ENCODE measurements at regions not wholly inside any gene's neighbourhood (a gene's known extent, or its start where the extent isn't known, plus 50 kb on each side); places are given as distances from the start of the nearest gene placed in this dataset.
"Not testable (repeated sequence)": the region's sequence is repeated elsewhere in the genome, so short reads cannot be mapped to it uniquely, and the experiment has no call there.

GRCh38 chr17:54465443-54465842, 435.2 kb upstream of the TOM1L1 start:
- H3K27me3 ChIP-seq (ENCODE audit: control insufficient read depth, insufficient read depth, low read length); H3K4me3 ChIP-seq (ENCODE audit: low read length); H3K36me3 ChIP-seq (ENCODE audit: control insufficient read depth, insufficient read depth, low read length); DNase-seq; H3K9me3 ChIP-seq (ENCODE audit: control insufficient read depth, low read depth, low read length); H3K4me1 ChIP-seq (ENCODE audit: control insufficient read depth, insufficient read depth, low read length); H3K27ac ChIP-seq (ENCODE audit: low read length): not testable (repeated sequence)
- no CpG with 5 or more reads among the region's 3 CpGs for WGBS (ENCODE audit: insufficient coverage, low lambda C conversion rate)

GRCh38 chr17:54466875-54467274, 433.8 kb upstream of the TOM1L1 start:
- Histone ChIP-seq H3K27me3 (ENCODE audit: control insufficient read depth, insufficient read depth, low read length) (no peaks in the 10 kb centered on the region), H3K4me3 (ENCODE audit: low read length) (no peak overlapping the region), H3K36me3 (ENCODE audit: control insufficient read depth, insufficient read depth, low read length) (no peaks in the 10 kb centered on the region), H3K9me3 (ENCODE audit: control insufficient read depth, low read depth, low read length) (no peaks in the 10 kb centered on the region), H3K27ac (ENCODE audit: low read length) (no peak overlapping the region), H3K4me1 (ENCODE audit: control insufficient read depth, insufficient read depth, low read length) (no peaks in the 10 kb centered on the region)
- no peak for DNase-seq
- WGBS (ENCODE audit: insufficient coverage, low lambda C conversion rate): 83% methylated on average over 1 of the region's 1 CpG

GRCh38 chr17:54482843-54483242, 417.8 kb upstream of the TOM1L1 start:
- no peaks in the 10 kb centered on the region for H3K9me3 ChIP-seq (ENCODE audit: control insufficient read depth, low read depth, low read length)
- H3K4me1 ChIP-seq (ENCODE audit: control insufficient read depth, insufficient read depth, low read length): no peaks in the 10 kb centered on the region
- no peaks in the 10 kb centered on the region for H3K36me3 ChIP-seq (ENCODE audit: control insufficient read depth, insufficient read depth, low read length)
- no peak for DNase-seq
- no peak overlapping the region for H3K27ac ChIP-seq (ENCODE audit: low read length)
- no peak overlapping the region for H3K4me3 ChIP-seq (ENCODE audit: low read length)
- no peaks in the 10 kb centered on the region for H3K27me3 ChIP-seq (ENCODE audit: control insufficient read depth, insufficient read depth, low read length)
- WGBS (ENCODE audit: insufficient coverage, low lambda C conversion rate): 93% methylated on average over 2 of the region's 6 CpGs

GRCh38 chr17:54493691-54494090, 407.0 kb upstream of the TOM1L1 start:
- Histone ChIP-seq H3K4me3 (ENCODE audit: low read length) (no peak overlapping the region), H3K27me3 (ENCODE audit: control insufficient read depth, insufficient read depth, low read length) (no peaks in the 10 kb centered on the region), H3K9me3 (ENCODE audit: control insufficient read depth, low read depth, low read length) (no peaks in the 10 kb centered on the region), H3K27ac (ENCODE audit: low read length) (no peak overlapping the region), H3K4me1 (ENCODE audit: control insufficient read depth, insufficient read depth, low read length) (no peaks in the 10 kb centered on the region), H3K36me3 (ENCODE audit: control insufficient read depth, insufficient read depth, low read length) (no peaks in the 10 kb centered on the region)
- no peak for DNase-seq

GRCh38 chr17:54494721-54495715, 405.6 kb upstream of the TOM1L1 start:
- Histone ChIP-seq H3K27ac (ENCODE audit: low read length) (no peak overlapping the region), H3K27me3 (ENCODE audit: control insufficient read depth, insufficient read depth, low read length) (no peaks in the 10 kb centered on the region), H3K4me3 (ENCODE audit: low read length) (no peak overlapping the region), H3K36me3 (ENCODE audit: control insufficient read depth, insufficient read depth, low read length) (no peaks in the 10 kb centered on the region), H3K9me3 (ENCODE audit: control insufficient read depth, low read depth, low read length) (no peaks in the 10 kb centered on the region), H3K4me1 (ENCODE audit: control insufficient read depth, insufficient read depth, low read length) (no peaks in the 10 kb centered on the region)
- WGBS (ENCODE audit: insufficient coverage, low lambda C conversion rate): 60% methylated on average over 1 of the region's 9 CpGs
- DNase-seq: no peak

GRCh38 chr17:54505404-54505803, 395.2 kb upstream of the TOM1L1 start:
- no peak overlapping the region for H3K27ac ChIP-seq (ENCODE audit: low read length)
- no peaks in the 10 kb centered on the region for H3K36me3 ChIP-seq (ENCODE audit: control insufficient read depth, insufficient read depth, low read length)
- no peaks in the 10 kb centered on the region for H3K27me3 ChIP-seq (ENCODE audit: control insufficient read depth, insufficient read depth, low read length)
- no peak overlapping the region for H3K4me3 ChIP-seq (ENCODE audit: low read length)
- DNase-seq: no peak
- no peaks in the 10 kb centered on the region for H3K4me1 ChIP-seq (ENCODE audit: control insufficient read depth, insufficient read depth, low read length)
- no peaks in the 10 kb centered on the region for H3K9me3 ChIP-seq (ENCODE audit: control insufficient read depth, low read depth, low read length)

GRCh38 chr17:54518706-54519105, 381.9 kb upstream of the TOM1L1 start:
- no peak for DNase-seq
- no CpG with 5 or more reads among the region's 2 CpGs for whole genome bisulfite sequencing (ENCODE audit: insufficient coverage, low lambda C conversion rate)

GRCh38 chr17:54521137-54521536, 379.5 kb upstream of the TOM1L1 start:
- Histone ChIP-seq H3K4me3 (ENCODE audit: low read length) (no peak overlapping the region), H3K4me1 (ENCODE audit: control insufficient read depth, insufficient read depth, low read length) (no peaks in the 10 kb centered on the region), H3K36me3 (ENCODE audit: control insufficient read depth, insufficient read depth, low read length) (no peaks in the 10 kb centered on the region), H3K9me3 (ENCODE audit: control insufficient read depth, low read depth, low read length) (no peaks in the 10 kb centered on the region), H3K27me3 (ENCODE audit: control insufficient read depth, insufficient read depth, low read length) (no peaks in the 10 kb centered on the region), H3K27ac (ENCODE audit: low read length) (no peak overlapping the region)
- DNase-seq: no peak
- WGBS (ENCODE audit: insufficient coverage, low lambda C conversion rate): no CpG with 5 or more reads among the region's 4 CpGs

More at GRCh38 chr17:54518706-54519105, 381.9 kb upstream of the TOM1L1 start:
- Histone ChIP-seq H3K9me3 (ENCODE audit: control insufficient read depth, low read depth, low read length) (no peaks in the 10 kb centered on the region), H3K27me3 (ENCODE audit: control insufficient read depth, insufficient read depth, low read length) (no peaks in the 10 kb centered on the region), H3K36me3 (ENCODE audit: control insufficient read depth, insufficient read depth, low read length) (no peaks in the 10 kb centered on the region), H3K4me3 (ENCODE audit: low read length) (no peak overlapping the region), H3K27ac (ENCODE audit: low read length) (no peak overlapping the region), H3K4me1 (ENCODE audit: control insufficient read depth, insufficient read depth, low read length) (no peaks in the 10 kb centered on the region)

GRCh38 chr17:54524501-54524900, 376.2 kb upstream of the TOM1L1 start:
- no peak overlapping the region for H3K27ac ChIP-seq (ENCODE audit: low read length)
- H3K9me3 ChIP-seq (ENCODE audit: control insufficient read depth, low read depth, low read length): no peaks in the 10 kb centered on the region
- H3K27me3 ChIP-seq (ENCODE audit: control insufficient read depth, insufficient read depth, low read length): no peaks in the 10 kb centered on the region
- no peak overlapping the region for H3K4me3 ChIP-seq (ENCODE audit: low read length)
- DNase-seq: no peak
- H3K4me1 ChIP-seq (ENCODE audit: control insufficient read depth, insufficient read depth, low read length): no peaks in the 10 kb centered on the region
- 100% methylated on average over 2 of the region's 2 CpGs for WGBS (ENCODE audit: insufficient coverage, low lambda C conversion rate)
- no peaks in the 10 kb centered on the region for H3K36me3 ChIP-seq (ENCODE audit: control insufficient read depth, insufficient read depth, low read length)

- H3K9me3 ChIP-seq (ENCODE audit: control insufficient read depth, low read depth, low read length): no peaks in the 10 kb centered on the region
- DNase-seq: no peak
- no peaks in the 10 kb centered on the region for H3K36me3 ChIP-seq (ENCODE audit: control insufficient read depth, insufficient read depth, low read length)
- H3K4me1 ChIP-seq (ENCODE audit: control insufficient read depth, insufficient read depth, low read length): no peaks in the 10 kb centered on the region
- H3K27me3 ChIP-seq (ENCODE audit: control insufficient read depth, insufficient read depth, low read length): no peaks in the 10 kb centered on the region
- 100% methylated on average over 1 of the region's 2 CpGs for WGBS (ENCODE audit: insufficient coverage, low lambda C conversion rate)
- no peak overlapping the region for H3K27ac ChIP-seq (ENCODE audit: low read length)
- H3K4me3 ChIP-seq (ENCODE audit: low read length): no peak overlapping the region
These were observed 372.7 kb upstream of the TOM1L1 start for GRCh38 chr17:54527941-54528340.

GRCh38 chr17:54530398-54530797, 370.3 kb upstream of the TOM1L1 start:
- no peaks in the 10 kb centered on the region for H3K9me3 ChIP-seq (ENCODE audit: control insufficient read depth, low read depth, low read length)
- H3K4me1 ChIP-seq (ENCODE audit: control insufficient read depth, insufficient read depth, low read length): no peaks in the 10 kb centered on the region
- H3K36me3 ChIP-seq (ENCODE audit: control insufficient read depth, insufficient read depth, low read length): no peaks in the 10 kb centered on the region
- H3K4me3 ChIP-seq (ENCODE audit: low read length): no peak overlapping the region
- 17% methylated on average over 1 of the region's 3 CpGs for WGBS (ENCODE audit: insufficient coverage, low lambda C conversion rate)
- no peak for DNase-seq
- H3K27ac ChIP-seq (ENCODE audit: low read length): no peak overlapping the region
- no peaks in the 10 kb centered on the region for H3K27me3 ChIP-seq (ENCODE audit: control insufficient read depth, insufficient read depth, low read length)
